PC-9 (cell line): ENCODE measurements at regions not wholly inside any gene's neighbourhood (a gene's known extent, or its start where the extent isn't known, plus 50 kb on each side); places are given as distances from the start of the nearest gene placed in this dataset.

Experiments used
- BruUV-seq: library from RNA; stranded (reverse); fragments of 400-500 nt; replicated peaks from 2 replicates; lab custom pipeline; 2021; lab: Mats Ljungman, UMichigan
- CTCF ChIA-PET: fragments of 300-600 bp; sonication (Branson Sonifier 250); formaldehyde crosslinking; loops from one replicate; lab custom pipeline; 2022; ENCODE audit warnings: antibody characterized with exemption; lab: Charles Lee
- POLR2A ChIA-PET: fragments of 300-600 bp; sonication (Branson Sonifier 250); formaldehyde crosslinking; loops from one replicate; lab custom pipeline; 2022; ENCODE audit warnings: antibody characterized with exemption; ENCODE audit not compliant: unreplicated experiment; lab: Charles Lee
- DNase-seq, 2 experiments: peaks; one replicate each; pipeline versions ENCODE4 v3.0.0 to v3.0.0-alpha.2; 2015 to 2022; ENCODE audit warnings: mixed read lengths in 1 of 2
- H2AFZ ChIP-seq: fragments of 200-600 bp; sonication (generic); 2 replicates; pipeline ENCODE4 v1.8.1; 2017; ENCODE audit warnings: antibody characterized with exemption
- H3F3A ChIP-seq: fragments of 200-600 bp; sonication (generic); 2 replicates; pipeline ENCODE4 v1.8.1; 2017; ENCODE audit warnings: antibody characterized with exemption, mild to moderate bottlenecking, low read depth; ENCODE audit not compliant: insufficient read depth
- H3K27ac ChIP-seq: fragments of 200-600 bp; sonication (generic); 2 replicates; pipeline ENCODE4 v1.6.1; 2016; ENCODE audit warnings: mixed run types
- H3K27me3 ChIP-seq: fragments of 200-600 bp; sonication (generic); 2 replicates; pipeline ENCODE4 v1.6.1; 2016; ENCODE audit warnings: low read depth, mixed run types; ENCODE audit not compliant: insufficient read depth
- H3K36me3 ChIP-seq: fragments of 200-600 bp; sonication (generic); 2 replicates; pipeline ENCODE4 v1.6.1; 2016; ENCODE audit warnings: low read depth, mixed run types
- H3K4me1 ChIP-seq: fragments of 200-600 bp; sonication (generic); replicated peaks from 2 replicates; pipeline ENCODE4 v1.6.1; 2016; ENCODE audit warnings: mixed run types; ENCODE audit not compliant: insufficient read depth
- H3K4me2 ChIP-seq: fragments of 200-600 bp; sonication (generic); 2 replicates; pipeline ENCODE4 v1.6.1; 2017; ENCODE audit warnings: mixed run types
- H3K4me3 ChIP-seq: fragments of 200-600 bp; sonication (generic); 2 replicates; pipeline ENCODE4 v1.6.1; 2016; ENCODE audit warnings: mixed run types
- H3K79me2 ChIP-seq: fragments of 200-600 bp; sonication (generic); 2 replicates; pipeline ENCODE4 v1.6.1; 2017; ENCODE audit warnings: low read depth, mixed run types
- H3K9me2 ChIP-seq: fragments of 200-600 bp; sonication (generic); 2 replicates; pipeline ENCODE4 v1.8.1; 2017; ENCODE audit warnings: mild to moderate bottlenecking; ENCODE audit not compliant: insufficient read depth
- H3K9me3 ChIP-seq: fragments of 200-600 bp; sonication (generic); 2 replicates; pipeline ENCODE4 v1.8.1; 2016; ENCODE audit warnings: low read depth; ENCODE audit not compliant: insufficient read depth
- H4K20me1 ChIP-seq: fragments of 200-600 bp; sonication (generic); 2 replicates; pipeline ENCODE4 v1.8.1; 2017; ENCODE audit not compliant: insufficient read depth
- EZH2 ChIP-seq: fragments of 200-600 bp; sonication (generic); IDR thresholded peaks from 2 replicates; pipeline ENCODE4 v1.8.0; 2017; ENCODE audit warnings: antibody characterized with exemption, low read depth
- intact Hi-C: fragments of 100-400 bp; cut with micrococcal nuclease; formaldehyde crosslinking; loops from one replicate; pipeline ENCODE4 v1.10.0; 2022; ENCODE audit not compliant: unreplicated experiment
- TF ChIP-seq, protein P1 (sequence below): fragments of 200-600 bp; sonication (generic); conservative IDR thresholded peaks from 2 replicates; pipeline ENCODE4 v1.6.1; 2017; ENCODE audit warnings: mixed run types, antibody characterized with exemption, mild to moderate bottlenecking, moderate library complexity

- H3K4me2 ChIP-seq: no peak overlapping the region
- H3F3A ChIP-seq: no peaks in the 10 kb centered on the region
- H3K9me2 ChIP-seq: no peaks in the 10 kb centered on the region
- H3K27ac ChIP-seq: no peak overlapping the region
- ChIA-PET POLR2A (no interaction called here), CTCF (no interaction called here)
- intact Hi-C loops: no loop called here
- TF ChIP-seq, protein P1, sequence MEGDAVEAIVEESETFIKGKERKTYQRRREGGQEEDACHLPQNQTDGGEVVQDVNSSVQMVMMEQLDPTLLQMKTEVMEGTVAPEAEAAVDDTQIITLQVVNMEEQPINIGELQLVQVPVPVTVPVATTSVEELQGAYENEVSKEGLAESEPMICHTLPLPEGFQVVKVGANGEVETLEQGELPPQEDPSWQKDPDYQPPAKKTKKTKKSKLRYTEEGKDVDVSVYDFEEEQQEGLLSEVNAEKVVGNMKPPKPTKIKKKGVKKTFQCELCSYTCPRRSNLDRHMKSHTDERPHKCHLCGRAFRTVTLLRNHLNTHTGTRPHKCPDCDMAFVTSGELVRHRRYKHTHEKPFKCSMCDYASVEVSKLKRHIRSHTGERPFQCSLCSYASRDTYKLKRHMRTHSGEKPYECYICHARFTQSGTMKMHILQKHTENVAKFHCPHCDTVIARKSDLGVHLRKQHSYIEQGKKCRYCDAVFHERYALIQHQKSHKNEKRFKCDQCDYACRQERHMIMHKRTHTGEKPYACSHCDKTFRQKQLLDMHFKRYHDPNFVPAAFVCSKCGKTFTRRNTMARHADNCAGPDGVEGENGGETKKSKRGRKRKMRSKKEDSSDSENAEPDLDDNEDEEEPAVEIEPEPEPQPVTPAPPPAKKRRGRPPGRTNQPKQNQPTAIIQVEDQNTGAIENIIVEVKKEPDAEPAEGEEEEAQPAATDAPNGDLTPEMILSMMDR: no peak
- no peak for TF ChIP-seq EZH2
- H3K27me3 ChIP-seq: peaks cover 36% of the 10 kb centered on the region
- BruUV-seq: no TSS peak
- H3K36me3 ChIP-seq: no peaks in the 10 kb centered on the region
- H2AFZ ChIP-seq: no peak overlapping the region
- H4K20me1 ChIP-seq: no peaks in the 10 kb centered on the region
- no peak for DNase-seq
- no peaks in the 10 kb centered on the region for H3K9me3 ChIP-seq
- no peaks in the 10 kb centered on the region for H3K4me1 ChIP-seq
- no peak overlapping the region for H3K4me3 ChIP-seq
- no peaks in the 10 kb centered on the region for H3K79me2 ChIP-seq
Measured at GRCh38 chr14:94867946-94868771, 98.2 kb upstream of the GSC start.

DNA sequence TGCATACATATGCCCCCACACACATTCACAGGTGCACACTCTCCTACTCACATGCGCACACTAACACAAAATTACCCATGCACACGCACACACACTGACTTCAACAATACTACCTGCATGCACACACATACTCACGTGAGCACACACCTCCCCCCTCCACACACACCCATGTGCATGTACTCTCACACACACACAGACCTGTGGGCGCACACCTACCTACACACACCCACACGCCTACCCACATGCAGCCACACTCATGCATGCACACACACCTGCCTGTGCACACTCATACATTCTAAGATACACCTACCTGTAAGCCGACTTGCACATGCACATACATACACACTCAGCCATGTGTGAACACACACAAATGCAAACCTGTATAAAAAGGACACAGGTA lies 97.3 kb upstream of the GSC start:
- ChIA-PET CTCF (no interaction called here), POLR2A (no interaction called here)
- Histone ChIP-seq H3K27me3 (peaks cover 36% of the 10 kb centered on the region), H4K20me1 (no peaks in the 10 kb centered on the region), H3K4me2 (no peak overlapping the region), H3K27ac (no peak overlapping the region), H3K9me3 (no peaks in the 10 kb centered on the region), H3F3A (no peaks in the 10 kb centered on the region), H3K79me2 (no peaks in the 10 kb centered on the region), H3K9me2 (no peaks in the 10 kb centered on the region), H2AFZ (no peak overlapping the region), H3K4me3 (no peak overlapping the region), H3K4me1 (no peaks in the 10 kb centered on the region), H3K36me3 (no peaks in the 10 kb centered on the region)
- intact Hi-C loops: no loop called here
- no TSS peak for BruUV-seq
- no peak for DNase-seq
- TF ChIP-seq, protein P1: no peak
- no peak for TF ChIP-seq EZH2

- Histone ChIP-seq H3K4me2 (no peak overlapping the region), H3K27ac (no peak overlapping the region), H4K20me1 (no peaks in the 10 kb centered on the region), H3K27me3 (peaks cover 25% of the 10 kb centered on the region), H3K36me3 (no peaks in the 10 kb centered on the region), H3K9me3 (no peaks in the 10 kb centered on the region), H3K4me3 (no peak overlapping the region), H3K9me2 (no peaks in the 10 kb centered on the region), H3K4me1 (no peaks in the 10 kb centered on the region), H3K79me2 (no peaks in the 10 kb centered on the region), H2AFZ (no peak overlapping the region), H3F3A (no peaks in the 10 kb centered on the region)
- ChIA-PET CTCF (no interaction called here), POLR2A (no interaction called here)
- intact Hi-C loops: no loop called here
- no peak for TF ChIP-seq EZH2
- TF ChIP-seq, protein P1: no peak
- BruUV-seq: no TSS peak
- DNase-seq: no peak
Measured at GRCh38 chr14:94864387-94865195, 94.7 kb upstream of the GSC start.
